Left ventricle myocardium inferior (tissue), 1 donor: ENCODE measurements at regions not wholly inside any gene's neighbourhood (a gene's known extent, or its start where the extent isn't known, plus 50 kb on each side); places are given as distances from the start of the nearest gene placed in this dataset.

Experiments
- DNase-seq: peaks from one replicate; pipeline ENCODE4 v3.0.0-alpha.2; 2020
- H3K27ac ChIP-seq: fragments of 200-600 bp; replicated peaks from 2 replicates; pipeline ENCODE4 v1.8.0; 2021
- H3K27me3 ChIP-seq: fragments of 200-600 bp; 2 replicates; pipeline ENCODE4 v1.8.0; 2021; ENCODE audit warnings: low read depth
- H3K36me3 ChIP-seq: fragments of 200-600 bp; 2 replicates; pipeline ENCODE4 v1.8.0; 2021
- H3K4me1 ChIP-seq: fragments of 200-600 bp; 2 replicates; pipeline ENCODE4 v1.8.0; 2021
- H3K4me3 ChIP-seq: fragments of 200-600 bp; 2 replicates; pipeline ENCODE4 v1.8.0; 2021; ENCODE audit warnings: mild to moderate bottlenecking, moderate library complexity
- H3K9me3 ChIP-seq: fragments of 200-600 bp; replicated peaks from 2 replicates; pipeline ENCODE4 v1.8.0; 2021
- CTCF ChIP-seq: fragments of 200-600 bp; IDR thresholded peaks from 2 replicates; pipeline ENCODE4 v1.8.0; 2021; ENCODE audit warnings: antibody characterized with exemption, mild to moderate bottlenecking, borderline replicate concordance
- intact Hi-C: fragments of 100-400 bp; cut with micrococcal nuclease; formaldehyde crosslinking; loops from one replicate; pipeline ENCODE4 v1.11.0; 2022
- donor health status: DM: no; HTN: yes; CAD: no; lungs with severe emphysema.

- Histone ChIP-seq H3K4me3 (no peak overlapping the region), H3K27ac (no peak overlapping the region), H3K9me3 (no peaks in the 10 kb centered on the region), H3K4me1 (peaks cover 8% of the 10 kb centered on the region), H3K36me3 (no peaks in the 10 kb centered on the region), H3K27me3 (peaks cover 7% of the 10 kb centered on the region)
- intact Hi-C loops = no loop called here
- no peak for DNase-seq
- TF ChIP-seq CTCF = no peak
Observed at GRCh38 chr7:73974101-73974947, 53.6 kb upstream of the ELN start.

GRCh38 chr7:73974948-73975926, 52.7 kb upstream of the ELN start:
- H3K4me3 ChIP-seq = no peak overlapping the region
- no peaks in the 10 kb centered on the region for H3K36me3 ChIP-seq
- intact Hi-C loops = no loop called here
- TF ChIP-seq CTCF = no peak
- no peak overlapping the region for H3K27ac ChIP-seq
- H3K27me3 ChIP-seq = peaks cover 7% of the 10 kb centered on the region
- peaks cover 11% of the 10 kb centered on the region for H3K4me1 ChIP-seq
- H3K9me3 ChIP-seq = no peaks in the 10 kb centered on the region
- no peak for DNase-seq

- no peak overlapping the region for H3K27ac ChIP-seq
- peaks cover 11% of the 10 kb centered on the region for H3K4me1 ChIP-seq
- H3K4me3 ChIP-seq = no peak overlapping the region
- no peak for DNase-seq
- no peak for TF ChIP-seq CTCF
- intact Hi-C loops = no loop called here
- no peaks in the 10 kb centered on the region for H3K36me3 ChIP-seq
- H3K9me3 ChIP-seq = no peaks in the 10 kb centered on the region
- H3K27me3 ChIP-seq = no peaks in the 10 kb centered on the region
Observed at GRCh38 chr7:73976761-73977618, 51.0 kb upstream of the ELN start.

GRCh38 chr7:73977619-73978618, 50.1 kb upstream of the ELN start:
- Histone ChIP-seq H3K27me3 (no peaks in the 10 kb centered on the region), H3K4me3 (no peak overlapping the region), H3K9me3 (no peaks in the 10 kb centered on the region), H3K4me1 (peaks cover 11% of the 10 kb centered on the region), H3K36me3 (no peaks in the 10 kb centered on the region), H3K27ac (no peak overlapping the region)
- no peak for TF ChIP-seq CTCF
- intact Hi-C loops = no loop called here
- no peak for DNase-seq
